ENCODE measurements at regions not wholly inside any gene's neighbourhood (a gene's known extent, or its start where the extent isn't known, plus 50 kb on each side); places are given as distances from the start of the nearest gene placed in this dataset.

DNA sequence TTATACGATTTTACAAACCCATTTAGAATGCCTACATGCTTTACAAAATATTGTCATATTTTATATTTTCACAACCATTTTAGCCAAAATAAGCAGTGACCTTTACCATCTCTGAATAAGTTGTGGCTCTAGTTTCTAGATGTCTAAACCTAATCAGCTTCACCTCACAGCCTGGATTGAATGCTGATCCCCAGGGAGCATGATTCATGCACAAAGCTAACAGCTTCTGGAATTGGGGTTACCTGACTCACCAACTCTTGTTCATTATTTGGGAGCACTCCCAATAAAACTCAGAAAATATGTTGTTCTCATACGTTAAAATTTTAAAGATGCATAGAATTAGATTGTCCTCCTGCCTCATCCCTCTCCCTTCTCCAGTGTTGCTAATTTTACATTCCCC, 611.7 kb upstream of the NETO1 start:
- H3K4me3 ChIP-seq (ENCODE audit: low read length in 2 of 2), result no peak overlapping the region
- H3K27ac ChIP-seq (ENCODE audit: low read length), result no peak overlapping the region
- no peaks in the 10 kb centered on the region for H3K27me3 ChIP-seq (ENCODE audit: control insufficient read depth in 1 of 2, insufficient read depth in 2 of 2, low read length in 2 of 2)
- no peaks in the 10 kb centered on the region for H3K36me3 ChIP-seq (ENCODE audit: control insufficient read depth in 2 of 2, insufficient read depth in 2 of 2, low read length in 2 of 2)
- no peaks in the 10 kb centered on the region for H3K4me1 ChIP-seq (ENCODE audit: control insufficient read depth, insufficient read depth, low read length)
- no peaks in the 10 kb centered on the region for H3K9me3 ChIP-seq (ENCODE audit: control insufficient read depth in 2 of 2, low read length in 2 of 2)
- H3K9ac ChIP-seq (ENCODE audit: low read length in 2 of 2), result no peak overlapping the region

DNA sequence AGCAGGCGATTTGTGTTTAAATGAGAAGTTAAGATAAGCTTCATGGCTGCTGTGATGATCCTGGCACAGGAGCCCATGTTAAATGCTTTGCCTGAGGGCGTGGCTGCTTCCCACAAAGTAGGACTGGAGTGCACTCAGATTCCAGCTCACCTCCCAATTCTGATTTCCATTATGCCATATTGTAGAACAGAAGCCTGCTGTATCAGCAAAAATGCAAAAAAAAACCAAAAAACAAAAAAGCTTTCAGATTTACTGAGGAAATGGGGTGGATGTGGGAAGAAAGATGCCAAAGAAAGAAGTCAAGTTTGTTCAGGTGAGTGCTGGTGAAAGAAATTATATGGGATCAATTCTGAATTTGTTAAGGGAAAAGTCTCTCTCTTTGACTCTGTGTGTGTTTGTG, 610.4 kb upstream of the NETO1 start:
- H3K27ac ChIP-seq (ENCODE audit: low read length), result no peak overlapping the region
- no peaks in the 10 kb centered on the region for H3K36me3 ChIP-seq (ENCODE audit: control insufficient read depth in 2 of 2, insufficient read depth in 2 of 2, low read length in 2 of 2)
- H3K27me3 ChIP-seq (ENCODE audit: control insufficient read depth in 1 of 2, insufficient read depth in 2 of 2, low read length in 2 of 2), result no peaks in the 10 kb centered on the region
- no peaks in the 10 kb centered on the region for H3K4me1 ChIP-seq (ENCODE audit: control insufficient read depth, insufficient read depth, low read length)
- no peaks in the 10 kb centered on the region for H3K9me3 ChIP-seq (ENCODE audit: control insufficient read depth in 2 of 2, low read length in 2 of 2)
- H3K4me3 ChIP-seq (ENCODE audit: low read length in 2 of 2), result no peak overlapping the region
- H3K9ac ChIP-seq (ENCODE audit: low read length in 2 of 2), result no peak overlapping the region

DNA sequence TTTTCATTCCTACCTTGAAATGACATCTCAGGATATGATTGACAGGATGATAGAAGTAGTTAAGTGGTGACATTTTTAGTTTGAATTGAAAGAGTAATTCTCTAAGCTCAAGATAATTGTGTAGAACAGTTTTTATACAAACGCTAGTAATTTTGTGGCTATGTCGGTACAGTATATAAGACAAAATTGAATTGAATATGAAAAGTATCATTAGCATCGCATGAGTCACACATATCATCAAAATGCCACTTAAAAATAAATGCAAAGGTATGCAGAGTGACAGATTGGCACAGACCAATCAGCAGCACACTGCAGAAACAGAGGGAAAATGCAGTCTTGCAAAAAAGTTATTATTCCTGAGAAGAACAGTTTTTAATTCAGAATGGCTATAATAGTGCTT, 608.2 kb upstream of the NETO1 start:
- Histone ChIP-seq H3K27ac (ENCODE audit: low read length) (no peak overlapping the region), H3K4me3 (ENCODE audit: low read length in 2 of 2) (no peak overlapping the region), H3K36me3 (ENCODE audit: control insufficient read depth in 2 of 2, insufficient read depth in 2 of 2, low read length in 2 of 2) (no peaks in the 10 kb centered on the region)

DNA sequence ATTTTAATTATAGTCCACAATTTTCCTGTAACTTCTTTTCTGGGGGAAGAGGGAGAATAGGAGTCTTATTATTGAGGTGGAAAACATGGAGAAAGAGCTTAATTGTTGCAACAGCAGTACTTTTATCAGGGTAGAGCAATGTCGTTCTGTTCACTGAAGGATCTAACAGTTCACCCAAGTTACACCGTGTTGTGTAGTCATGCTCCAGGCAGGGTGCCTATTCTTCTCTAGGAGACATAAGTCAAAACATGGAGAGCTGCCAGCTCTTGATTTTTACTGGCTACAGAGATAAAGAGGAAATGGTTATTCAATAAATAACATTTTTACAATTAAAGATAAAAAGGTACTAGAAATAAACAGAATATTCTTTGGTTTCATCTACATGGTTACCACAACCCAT, 594.3 kb upstream of the NETO1 start:
- no peaks in the 10 kb centered on the region for H3K9me3 ChIP-seq (ENCODE audit: control insufficient read depth in 2 of 2, low read length in 2 of 2)
- H3K27ac ChIP-seq (ENCODE audit: low read length), result no peak overlapping the region
- no peaks in the 10 kb centered on the region for H3K27me3 ChIP-seq (ENCODE audit: control insufficient read depth in 1 of 2, insufficient read depth in 2 of 2, low read length in 2 of 2)

More for the DNA sequence above, 608.2 kb upstream of the NETO1 start:
- H3K9me3 ChIP-seq (ENCODE audit: control insufficient read depth in 2 of 2, low read length in 2 of 2), result no peaks in the 10 kb centered on the region
- H3K27me3 ChIP-seq (ENCODE audit: control insufficient read depth in 1 of 2, insufficient read depth in 2 of 2, low read length in 2 of 2), result no peaks in the 10 kb centered on the region
- H3K9ac ChIP-seq (ENCODE audit: low read length in 2 of 2), result no peak overlapping the region
- H3K4me1 ChIP-seq (ENCODE audit: control insufficient read depth, insufficient read depth, low read length), result no peaks in the 10 kb centered on the region

DNA sequence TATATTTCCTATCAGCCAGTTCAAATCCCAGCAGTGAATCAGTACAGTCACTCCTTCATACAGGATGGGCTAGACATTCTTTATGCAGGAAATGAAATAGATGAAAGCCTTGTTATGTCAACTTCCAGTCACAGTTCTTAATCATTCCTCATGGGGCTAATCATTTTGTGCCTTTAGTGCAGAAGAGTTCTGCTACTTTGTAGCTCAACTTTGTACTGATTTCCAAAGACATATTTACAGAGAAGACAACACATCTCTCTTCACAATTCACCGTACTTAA, 593.9 kb upstream of the NETO1 start:
- Histone ChIP-seq H3K9me3 (ENCODE audit: control insufficient read depth in 2 of 2, low read length in 2 of 2) (no peaks in the 10 kb centered on the region), H3K36me3 (ENCODE audit: control insufficient read depth in 2 of 2, insufficient read depth in 2 of 2, low read length in 2 of 2) (no peaks in the 10 kb centered on the region), H3K27ac (ENCODE audit: low read length) (no peak overlapping the region), H3K4me1 (ENCODE audit: control insufficient read depth, insufficient read depth, low read length) (no peaks in the 10 kb centered on the region), H3K9ac (ENCODE audit: low read length in 2 of 2) (no peak overlapping the region), H3K27me3 (ENCODE audit: control insufficient read depth in 1 of 2, insufficient read depth in 2 of 2, low read length in 2 of 2) (no peaks in the 10 kb centered on the region), H3K4me3 (ENCODE audit: low read length in 2 of 2) (no peak overlapping the region)

More for the DNA sequence above, 594.3 kb upstream of the NETO1 start:
- no peak overlapping the region for H3K4me3 ChIP-seq (ENCODE audit: low read length in 2 of 2)
- H3K4me1 ChIP-seq (ENCODE audit: control insufficient read depth, insufficient read depth, low read length), result no peaks in the 10 kb centered on the region
- no peaks in the 10 kb centered on the region for H3K36me3 ChIP-seq (ENCODE audit: control insufficient read depth in 2 of 2, insufficient read depth in 2 of 2, low read length in 2 of 2)
- no peak overlapping the region for H3K9ac ChIP-seq (ENCODE audit: low read length in 2 of 2)

DNA sequence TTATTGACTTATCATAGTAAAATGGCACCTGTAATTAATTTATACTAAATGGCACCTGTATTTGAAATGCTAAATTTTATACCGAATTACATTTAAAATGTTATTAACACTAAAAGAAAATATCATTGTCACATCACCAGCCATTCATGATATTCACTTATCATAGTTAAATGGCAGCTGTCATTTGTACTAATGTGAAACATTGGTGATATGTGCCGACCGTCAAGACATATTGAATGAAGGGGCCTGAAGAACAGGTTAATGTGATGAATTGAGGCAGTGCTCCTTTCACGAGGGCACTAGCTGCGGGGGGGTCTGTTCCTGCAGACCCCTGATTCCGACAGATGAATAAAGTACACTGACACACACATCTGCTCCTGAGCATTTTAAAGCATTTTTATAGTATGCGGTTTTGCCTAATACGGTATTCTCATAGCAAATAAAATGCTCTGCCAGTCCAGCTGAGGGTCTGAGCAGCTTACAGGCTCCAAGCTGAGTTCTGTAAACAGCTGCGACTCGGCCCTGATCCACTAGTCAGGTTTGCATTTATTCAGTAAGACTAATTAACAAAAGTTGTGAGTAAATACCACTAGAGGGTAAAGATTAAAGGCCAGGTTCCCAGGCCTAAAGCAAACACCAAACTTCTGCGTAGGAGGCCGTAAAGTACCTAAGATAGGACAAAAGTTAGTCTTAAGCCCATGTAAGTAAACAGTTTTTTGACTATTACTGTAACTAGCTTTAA, 593.4 kb upstream of the NETO1 start:
- Histone ChIP-seq H3K4me3 (ENCODE audit: low read length in 2 of 2) (no peak overlapping the region), H3K9me3 (ENCODE audit: control insufficient read depth in 2 of 2, low read length in 2 of 2) (no peaks in the 10 kb centered on the region), H3K4me1 (ENCODE audit: control insufficient read depth, insufficient read depth, low read length) (no peaks in the 10 kb centered on the region), H3K9ac (ENCODE audit: low read length in 2 of 2) (no peak overlapping the region), H3K36me3 (ENCODE audit: control insufficient read depth in 2 of 2, insufficient read depth in 2 of 2, low read length in 2 of 2) (no peaks in the 10 kb centered on the region), H3K27me3 (ENCODE audit: control insufficient read depth in 1 of 2, insufficient read depth in 2 of 2, low read length in 2 of 2) (no peaks in the 10 kb centered on the region), H3K27ac (ENCODE audit: low read length) (no peak overlapping the region)

DNA sequence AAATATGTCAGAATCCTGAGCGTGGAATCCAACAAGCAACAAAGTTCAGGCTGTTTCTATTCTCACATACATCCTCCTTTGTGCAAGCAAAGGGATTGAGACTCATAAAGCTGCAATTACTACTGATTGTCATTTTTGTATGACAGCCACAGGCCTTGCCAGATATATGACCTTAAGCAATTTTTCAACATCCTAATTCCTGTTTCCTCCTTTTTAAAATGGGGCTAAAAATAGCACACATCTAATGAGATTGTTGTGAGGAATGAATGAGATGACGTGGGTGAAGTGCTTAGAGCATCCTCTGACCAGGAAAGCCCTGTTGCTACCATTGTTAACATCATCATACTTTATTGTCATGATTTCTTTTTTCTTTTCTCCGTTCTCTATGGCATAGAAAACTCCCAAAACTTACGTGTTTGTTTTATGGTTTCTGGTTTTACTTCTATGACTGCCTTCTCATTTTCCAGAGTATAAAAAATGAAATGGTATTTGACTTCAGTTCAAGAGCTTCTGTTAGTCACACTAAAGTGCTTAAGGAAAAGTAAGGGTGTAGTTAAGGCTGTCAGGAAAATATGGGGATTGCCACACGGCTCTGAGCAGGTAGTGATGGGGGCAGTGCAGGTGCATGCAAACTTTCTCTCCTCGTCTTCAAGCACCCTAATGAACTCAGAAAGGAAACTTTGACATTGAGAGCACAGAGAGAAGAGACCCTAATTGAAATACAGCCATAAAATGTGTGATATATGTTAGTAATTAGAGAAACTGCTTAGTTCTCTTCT, 590.6 kb upstream of the NETO1 start:
- Histone ChIP-seq H3K9ac (ENCODE audit: low read length in 2 of 2) (no peak overlapping the region), H3K4me3 (ENCODE audit: low read length in 2 of 2) (no peak overlapping the region), H3K27ac (ENCODE audit: low read length) (no peak overlapping the region), H3K4me1 (ENCODE audit: control insufficient read depth, insufficient read depth, low read length) (no peaks in the 10 kb centered on the region), H3K9me3 (ENCODE audit: control insufficient read depth in 2 of 2, low read length in 2 of 2) (no peaks in the 10 kb centered on the region), H3K36me3 (ENCODE audit: control insufficient read depth in 2 of 2, insufficient read depth in 2 of 2, low read length in 2 of 2) (no peaks in the 10 kb centered on the region), H3K27me3 (ENCODE audit: control insufficient read depth in 1 of 2, insufficient read depth in 2 of 2, low read length in 2 of 2) (no peaks in the 10 kb centered on the region)

DNA sequence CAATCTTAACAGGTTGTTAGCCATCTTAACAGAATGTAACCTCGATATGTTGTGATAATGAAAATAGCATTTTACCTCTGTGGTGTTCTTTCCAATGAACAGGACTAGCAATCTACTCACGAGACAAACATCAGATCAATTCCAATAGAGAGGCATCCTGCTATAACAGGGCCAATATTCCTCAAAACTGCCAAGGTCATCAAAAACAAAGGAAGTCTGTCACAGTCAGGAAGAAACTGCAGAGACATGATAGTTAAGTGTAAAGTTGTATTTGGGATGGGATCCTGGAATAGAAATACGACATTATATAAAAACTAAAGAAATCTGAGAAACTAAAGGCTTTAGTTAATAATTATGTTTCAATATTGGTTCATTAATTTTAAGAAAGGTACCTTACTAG, 588.9 kb upstream of the NETO1 start:
- Histone ChIP-seq H3K4me3 (ENCODE audit: low read length in 2 of 2) (no peak overlapping the region), H3K9me3 (ENCODE audit: control insufficient read depth in 2 of 2, low read length in 2 of 2) (peaks cover 0 to 2% of the 10 kb centered on the region in 2 donors), H3K4me1 (ENCODE audit: control insufficient read depth, insufficient read depth, low read length) (no peaks in the 10 kb centered on the region), H3K27me3 (ENCODE audit: control insufficient read depth in 1 of 2, insufficient read depth in 2 of 2, low read length in 2 of 2) (no peaks in the 10 kb centered on the region), H3K27ac (ENCODE audit: low read length) (no peak overlapping the region), H3K9ac (ENCODE audit: low read length in 2 of 2) (no peak overlapping the region), H3K36me3 (ENCODE audit: control insufficient read depth in 2 of 2, insufficient read depth in 2 of 2, low read length in 2 of 2) (no peaks in the 10 kb centered on the region)

DNA sequence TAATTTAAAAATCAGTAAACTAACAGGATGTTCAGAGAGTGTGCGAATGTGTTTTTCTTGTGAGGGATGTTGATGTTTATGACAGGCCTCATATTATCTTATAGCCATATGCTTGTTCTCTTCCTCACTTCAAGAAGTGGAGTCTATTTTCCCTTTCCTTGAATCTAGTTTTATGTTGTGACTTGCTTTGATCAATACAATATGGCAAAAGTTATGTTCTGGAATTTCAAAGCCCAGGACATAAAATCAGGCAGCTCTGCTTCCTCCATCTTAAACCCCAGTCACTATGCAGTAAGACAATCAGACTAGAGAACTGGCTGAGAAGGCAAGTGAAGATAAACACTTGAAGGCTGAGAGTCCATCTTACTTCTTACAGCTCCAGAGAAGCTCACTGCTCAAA, 585.1 kb upstream of the NETO1 start:
- Histone ChIP-seq H3K36me3 (ENCODE audit: control insufficient read depth in 2 of 2, insufficient read depth in 2 of 2, low read length in 2 of 2) (no peaks in the 10 kb centered on the region), H3K4me1 (ENCODE audit: control insufficient read depth, insufficient read depth, low read length) (no peaks in the 10 kb centered on the region), H3K27ac (ENCODE audit: low read length) (no peak overlapping the region), H3K9me3 (ENCODE audit: control insufficient read depth in 2 of 2, low read length in 2 of 2) (peaks cover 0 to 2% of the 10 kb centered on the region in 2 donors), H3K4me3 (ENCODE audit: low read length in 2 of 2) (no peak overlapping the region), H3K27me3 (ENCODE audit: control insufficient read depth in 1 of 2, insufficient read depth in 2 of 2, low read length in 2 of 2) (no peaks in the 10 kb centered on the region), H3K9ac (ENCODE audit: low read length in 2 of 2) (no peak overlapping the region)

DNA sequence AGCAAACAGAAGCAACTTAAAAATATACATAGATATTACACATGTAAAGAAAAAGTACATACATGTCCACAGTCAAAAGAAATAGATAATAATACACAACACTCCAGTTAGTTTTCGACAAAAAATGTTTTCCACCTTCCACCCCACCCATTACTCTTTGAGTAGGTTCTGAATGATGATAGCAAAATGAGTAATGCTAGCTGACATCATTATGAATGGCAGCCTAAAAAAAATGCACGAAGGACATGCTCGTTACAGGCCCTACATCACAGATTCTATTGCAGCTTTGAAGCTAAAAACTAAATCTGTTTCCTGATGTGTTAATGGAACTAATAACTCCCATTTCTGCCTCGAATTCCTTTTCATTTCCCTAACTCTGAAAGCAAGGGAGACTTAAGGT, 578.7 kb upstream of the NETO1 start:
- no peak overlapping the region for H3K4me3 ChIP-seq (ENCODE audit: low read length in 2 of 2)
- no peaks in the 10 kb centered on the region for H3K36me3 ChIP-seq (ENCODE audit: control insufficient read depth in 2 of 2, insufficient read depth in 2 of 2, low read length in 2 of 2)
- H3K4me1 ChIP-seq (ENCODE audit: control insufficient read depth, insufficient read depth, low read length), result no peaks in the 10 kb centered on the region
- no peak overlapping the region for H3K9ac ChIP-seq (ENCODE audit: low read length in 2 of 2)
- H3K27ac ChIP-seq (ENCODE audit: low read length), result no peak overlapping the region
- no peaks in the 10 kb centered on the region for H3K27me3 ChIP-seq (ENCODE audit: control insufficient read depth in 1 of 2, insufficient read depth in 2 of 2, low read length in 2 of 2)
- H3K9me3 ChIP-seq (ENCODE audit: control insufficient read depth in 2 of 2, low read length in 2 of 2), result no peaks in the 10 kb centered on the region

DNA sequence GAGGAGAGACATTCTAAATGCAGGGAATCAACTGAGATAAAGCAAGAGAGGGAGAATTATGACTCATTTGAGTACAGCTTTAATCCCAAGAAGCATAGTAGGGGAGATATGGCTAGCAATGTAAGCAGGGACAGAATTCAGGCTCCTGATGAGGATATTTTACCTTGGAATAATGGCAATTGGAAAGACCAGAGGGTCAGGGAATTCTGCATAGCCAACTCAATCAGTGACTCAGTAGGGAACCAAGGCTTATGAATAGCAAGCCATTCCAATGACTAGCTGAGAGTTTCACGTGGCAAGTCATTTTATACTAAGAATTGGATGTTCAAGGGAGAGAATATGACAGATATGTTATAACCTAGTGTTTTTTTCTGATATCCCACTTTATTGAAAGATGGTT, 563.8 kb upstream of the NETO1 start:
- H3K27ac ChIP-seq (ENCODE audit: low read length), result no peak overlapping the region
- H3K9ac ChIP-seq (ENCODE audit: low read length in 2 of 2), result no peak overlapping the region
- no peaks in the 10 kb centered on the region for H3K4me1 ChIP-seq (ENCODE audit: control insufficient read depth, insufficient read depth, low read length)
- no peak overlapping the region for H3K4me3 ChIP-seq (ENCODE audit: low read length in 2 of 2)
- H3K36me3 ChIP-seq (ENCODE audit: control insufficient read depth in 2 of 2, insufficient read depth in 2 of 2, low read length in 2 of 2), result no peaks in the 10 kb centered on the region
- H3K27me3 ChIP-seq (ENCODE audit: control insufficient read depth in 1 of 2, insufficient read depth in 2 of 2, low read length in 2 of 2), result no peaks in the 10 kb centered on the region
- H3K9me3 ChIP-seq (ENCODE audit: control insufficient read depth in 2 of 2, low read length in 2 of 2), result no peaks in the 10 kb centered on the region
